GM12873 (cell line): ENCODE measurements at regions not wholly inside any gene's neighbourhood (a gene's known extent, or its start where the extent isn't known, plus 50 kb on each side); places are given as distances from the start of the nearest gene placed in this dataset.

Experiments
- TF ChIP-seq, protein P1 (sequence below): IDR thresholded peaks from 2 replicates; pipeline ENCODE4 v1.5.1; 2012; ENCODE audit warnings: low read depth, mild to moderate bottlenecking, moderate library complexity, low read length, control low read depth; ENCODE audit not compliant: insufficient read depth; ENCODE audit errors: missing control alignments

DNA sequence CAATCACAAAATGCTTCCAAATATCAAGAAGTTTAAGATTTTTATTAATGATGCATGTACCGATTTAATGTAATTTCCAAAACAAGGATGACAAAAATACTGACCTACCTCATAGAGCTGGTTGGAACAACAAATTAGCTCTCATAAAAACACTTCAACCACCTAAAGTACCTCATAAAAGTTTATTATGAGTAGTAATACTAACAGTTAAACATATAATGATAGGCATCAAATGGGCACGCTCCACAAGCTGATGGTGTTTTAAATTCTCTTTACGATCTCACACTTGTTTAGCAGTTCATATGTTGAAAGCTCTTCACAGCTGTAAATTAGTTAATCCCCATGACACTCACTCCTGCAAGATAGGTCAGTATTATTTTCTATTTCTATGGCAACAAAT, 150.0 kb upstream of the KIF2A start:
- TF ChIP-seq, protein P1, sequence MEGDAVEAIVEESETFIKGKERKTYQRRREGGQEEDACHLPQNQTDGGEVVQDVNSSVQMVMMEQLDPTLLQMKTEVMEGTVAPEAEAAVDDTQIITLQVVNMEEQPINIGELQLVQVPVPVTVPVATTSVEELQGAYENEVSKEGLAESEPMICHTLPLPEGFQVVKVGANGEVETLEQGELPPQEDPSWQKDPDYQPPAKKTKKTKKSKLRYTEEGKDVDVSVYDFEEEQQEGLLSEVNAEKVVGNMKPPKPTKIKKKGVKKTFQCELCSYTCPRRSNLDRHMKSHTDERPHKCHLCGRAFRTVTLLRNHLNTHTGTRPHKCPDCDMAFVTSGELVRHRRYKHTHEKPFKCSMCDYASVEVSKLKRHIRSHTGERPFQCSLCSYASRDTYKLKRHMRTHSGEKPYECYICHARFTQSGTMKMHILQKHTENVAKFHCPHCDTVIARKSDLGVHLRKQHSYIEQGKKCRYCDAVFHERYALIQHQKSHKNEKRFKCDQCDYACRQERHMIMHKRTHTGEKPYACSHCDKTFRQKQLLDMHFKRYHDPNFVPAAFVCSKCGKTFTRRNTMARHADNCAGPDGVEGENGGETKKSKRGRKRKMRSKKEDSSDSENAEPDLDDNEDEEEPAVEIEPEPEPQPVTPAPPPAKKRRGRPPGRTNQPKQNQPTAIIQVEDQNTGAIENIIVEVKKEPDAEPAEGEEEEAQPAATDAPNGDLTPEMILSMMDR, result no peak

DNA sequence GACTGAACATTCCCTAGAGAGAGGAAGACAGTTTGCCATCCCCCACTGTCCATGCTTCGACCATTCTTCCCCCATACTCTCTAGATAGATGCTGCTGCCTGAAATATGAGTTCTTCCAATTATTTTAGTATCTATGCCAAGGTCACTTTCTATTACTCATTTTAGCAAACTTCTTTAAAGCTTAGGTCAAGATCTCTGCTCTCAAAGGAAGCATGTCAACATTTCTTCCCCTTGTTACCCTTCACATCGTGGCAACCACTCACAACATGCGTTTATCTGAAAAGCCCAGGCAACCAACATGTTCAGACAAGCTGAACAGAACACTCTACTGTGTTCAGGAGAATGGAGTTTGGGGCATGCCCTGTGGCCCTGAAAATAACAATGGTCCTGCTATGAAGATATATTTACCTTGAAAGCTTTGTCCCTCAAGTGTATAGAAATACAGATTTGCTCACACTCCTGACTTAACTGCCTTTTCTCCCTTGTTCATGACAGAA, 138.4 kb upstream of the KIF2A start:
- TF ChIP-seq, protein P1, result no peak

DNA sequence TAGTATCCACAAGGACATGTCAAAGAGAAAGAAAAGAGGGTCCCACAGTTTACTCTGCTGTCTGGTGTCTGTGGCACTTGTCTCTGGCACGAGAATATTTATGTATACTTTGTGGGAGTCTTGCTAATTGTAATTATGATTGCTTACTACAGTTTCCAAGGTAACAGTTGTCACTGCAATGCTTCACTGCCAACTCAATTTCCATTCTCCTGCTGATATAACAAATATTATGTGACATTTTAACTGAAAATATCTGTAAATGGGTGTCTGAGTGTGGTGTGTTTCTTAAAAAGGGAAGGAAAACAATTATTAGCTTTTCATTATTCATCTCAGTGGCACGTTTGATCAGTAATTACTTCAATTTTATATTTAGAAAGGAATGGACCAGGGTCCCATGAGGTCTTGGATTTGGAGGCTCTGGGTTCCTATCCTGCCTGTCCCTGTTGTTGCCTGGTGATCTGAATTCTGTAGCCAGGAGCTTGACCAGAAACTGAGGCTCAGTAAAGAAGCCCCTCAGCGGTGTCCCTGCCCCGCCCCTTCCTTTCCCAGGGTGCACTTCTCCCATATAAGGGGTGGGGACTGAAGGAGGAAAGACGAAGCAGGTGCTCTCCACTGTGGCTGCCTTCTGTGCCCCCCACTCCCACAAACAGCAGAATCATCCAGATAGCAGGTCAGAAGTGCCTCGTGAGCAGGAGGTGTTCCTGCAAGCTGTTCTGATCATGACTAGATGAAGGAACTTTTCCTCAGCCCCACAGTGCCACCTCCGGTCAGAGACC, 137.3 kb upstream of the KIF2A start:
- TF ChIP-seq, protein P1, result no peak

DNA sequence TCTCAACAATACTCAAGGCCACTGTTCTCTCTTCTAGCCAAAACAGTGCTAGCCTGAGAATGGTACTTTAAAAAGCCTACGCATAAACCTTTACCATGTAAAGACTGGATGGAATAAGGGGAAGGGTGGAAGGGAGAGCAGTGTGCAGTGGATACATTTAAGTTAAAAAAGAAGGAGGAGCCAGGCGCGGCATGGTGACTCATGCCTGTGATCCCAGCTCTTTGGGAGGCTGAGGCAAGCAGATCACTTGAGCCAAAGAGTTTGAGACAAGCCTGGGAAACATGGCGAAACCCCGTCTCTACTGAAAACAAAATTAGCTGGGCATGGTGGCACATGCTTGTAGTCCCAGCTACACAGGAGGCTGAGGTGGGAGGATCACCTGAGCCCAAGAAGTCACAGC, 127.7 kb upstream of the KIF2A start:
- TF ChIP-seq, protein P1, result no peak

DNA sequence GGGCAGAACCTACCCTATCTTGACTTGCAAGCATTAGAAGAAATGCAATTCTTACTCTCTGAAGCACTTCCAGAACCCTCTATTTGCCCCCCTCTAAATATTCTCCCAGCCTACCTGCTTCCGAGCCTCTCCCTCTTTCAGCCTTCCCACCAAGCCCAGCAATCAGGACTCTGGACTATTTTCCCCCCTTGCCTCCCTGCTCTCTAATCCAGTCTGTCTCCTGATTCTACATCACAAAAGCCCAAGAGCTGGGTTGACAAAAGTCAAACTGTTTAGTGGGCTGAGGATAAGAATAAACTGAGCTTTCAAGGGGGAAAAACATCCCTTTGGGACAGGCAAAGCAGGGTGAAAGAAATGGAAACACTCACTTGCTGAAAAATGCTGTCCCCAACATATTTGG, 123.2 kb upstream of the KIF2A start:
- TF ChIP-seq, protein P1, result no peak

DNA sequence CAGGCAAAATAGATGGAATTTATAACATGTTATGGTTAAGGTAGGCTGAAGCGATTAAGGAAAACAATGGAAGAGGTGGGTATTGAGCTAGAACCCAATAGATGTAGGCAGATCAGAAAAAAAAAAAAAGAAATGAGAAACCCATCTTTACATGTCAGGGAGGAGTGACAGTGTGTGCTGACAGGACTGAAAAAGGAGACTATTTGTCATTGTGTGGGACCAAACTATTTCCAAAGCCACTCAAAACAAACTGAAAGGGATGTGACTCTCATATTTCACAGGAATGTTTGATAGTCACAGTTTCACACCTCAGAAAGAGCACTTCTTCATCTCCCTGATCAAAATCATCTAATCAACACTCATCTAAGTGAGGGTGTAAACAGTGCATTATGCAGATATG, 122.3 kb upstream of the KIF2A start:
- TF ChIP-seq, protein P1, result no peak

DNA sequence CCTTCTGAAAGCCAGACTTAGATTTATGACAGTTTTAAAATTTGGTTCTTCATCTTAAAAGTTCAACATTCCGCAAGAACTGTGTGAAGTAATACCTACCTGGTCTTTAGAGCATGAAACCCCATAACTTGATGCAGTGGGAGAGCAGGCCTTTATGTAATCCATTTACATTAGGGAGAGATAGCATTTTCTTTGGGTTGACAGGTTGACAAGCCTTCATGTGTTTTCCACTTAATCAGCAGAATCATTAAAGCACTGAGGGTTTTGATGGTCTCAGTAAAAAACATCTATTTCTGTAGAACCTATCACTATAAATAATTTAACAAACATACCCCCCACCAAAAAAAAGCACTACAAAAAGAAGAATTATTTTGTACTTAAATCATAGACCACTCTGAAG, 121.6 kb upstream of the KIF2A start:
- TF ChIP-seq, protein P1, result no peak
